ENCODE measurements at regions not wholly inside any gene's neighbourhood (a gene's known extent, or its start where the extent isn't known, plus 50 kb on each side); places are given as distances from the start of the nearest gene placed in this dataset.

DNA sequence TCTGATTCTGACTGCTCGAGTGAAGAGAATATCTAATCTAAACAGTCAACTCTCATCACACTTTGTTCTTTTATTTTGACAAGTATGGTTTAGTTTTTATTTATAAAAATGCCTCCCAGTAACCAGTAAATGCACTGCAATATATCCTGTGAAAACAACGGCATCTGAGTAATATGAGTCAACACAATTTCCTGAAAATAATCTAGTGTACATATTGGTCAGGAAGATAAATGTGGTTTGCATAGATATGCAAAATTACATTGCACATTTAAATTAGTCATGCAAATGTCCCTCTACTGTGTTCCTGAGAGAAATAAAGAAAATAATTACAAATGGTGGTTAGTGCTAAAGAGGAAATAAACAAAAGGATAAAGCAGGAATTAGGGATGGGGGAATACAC, 1190.7 kb upstream of the SEL1L start (continued):
- TF ChIP-seq, protein P1, sequence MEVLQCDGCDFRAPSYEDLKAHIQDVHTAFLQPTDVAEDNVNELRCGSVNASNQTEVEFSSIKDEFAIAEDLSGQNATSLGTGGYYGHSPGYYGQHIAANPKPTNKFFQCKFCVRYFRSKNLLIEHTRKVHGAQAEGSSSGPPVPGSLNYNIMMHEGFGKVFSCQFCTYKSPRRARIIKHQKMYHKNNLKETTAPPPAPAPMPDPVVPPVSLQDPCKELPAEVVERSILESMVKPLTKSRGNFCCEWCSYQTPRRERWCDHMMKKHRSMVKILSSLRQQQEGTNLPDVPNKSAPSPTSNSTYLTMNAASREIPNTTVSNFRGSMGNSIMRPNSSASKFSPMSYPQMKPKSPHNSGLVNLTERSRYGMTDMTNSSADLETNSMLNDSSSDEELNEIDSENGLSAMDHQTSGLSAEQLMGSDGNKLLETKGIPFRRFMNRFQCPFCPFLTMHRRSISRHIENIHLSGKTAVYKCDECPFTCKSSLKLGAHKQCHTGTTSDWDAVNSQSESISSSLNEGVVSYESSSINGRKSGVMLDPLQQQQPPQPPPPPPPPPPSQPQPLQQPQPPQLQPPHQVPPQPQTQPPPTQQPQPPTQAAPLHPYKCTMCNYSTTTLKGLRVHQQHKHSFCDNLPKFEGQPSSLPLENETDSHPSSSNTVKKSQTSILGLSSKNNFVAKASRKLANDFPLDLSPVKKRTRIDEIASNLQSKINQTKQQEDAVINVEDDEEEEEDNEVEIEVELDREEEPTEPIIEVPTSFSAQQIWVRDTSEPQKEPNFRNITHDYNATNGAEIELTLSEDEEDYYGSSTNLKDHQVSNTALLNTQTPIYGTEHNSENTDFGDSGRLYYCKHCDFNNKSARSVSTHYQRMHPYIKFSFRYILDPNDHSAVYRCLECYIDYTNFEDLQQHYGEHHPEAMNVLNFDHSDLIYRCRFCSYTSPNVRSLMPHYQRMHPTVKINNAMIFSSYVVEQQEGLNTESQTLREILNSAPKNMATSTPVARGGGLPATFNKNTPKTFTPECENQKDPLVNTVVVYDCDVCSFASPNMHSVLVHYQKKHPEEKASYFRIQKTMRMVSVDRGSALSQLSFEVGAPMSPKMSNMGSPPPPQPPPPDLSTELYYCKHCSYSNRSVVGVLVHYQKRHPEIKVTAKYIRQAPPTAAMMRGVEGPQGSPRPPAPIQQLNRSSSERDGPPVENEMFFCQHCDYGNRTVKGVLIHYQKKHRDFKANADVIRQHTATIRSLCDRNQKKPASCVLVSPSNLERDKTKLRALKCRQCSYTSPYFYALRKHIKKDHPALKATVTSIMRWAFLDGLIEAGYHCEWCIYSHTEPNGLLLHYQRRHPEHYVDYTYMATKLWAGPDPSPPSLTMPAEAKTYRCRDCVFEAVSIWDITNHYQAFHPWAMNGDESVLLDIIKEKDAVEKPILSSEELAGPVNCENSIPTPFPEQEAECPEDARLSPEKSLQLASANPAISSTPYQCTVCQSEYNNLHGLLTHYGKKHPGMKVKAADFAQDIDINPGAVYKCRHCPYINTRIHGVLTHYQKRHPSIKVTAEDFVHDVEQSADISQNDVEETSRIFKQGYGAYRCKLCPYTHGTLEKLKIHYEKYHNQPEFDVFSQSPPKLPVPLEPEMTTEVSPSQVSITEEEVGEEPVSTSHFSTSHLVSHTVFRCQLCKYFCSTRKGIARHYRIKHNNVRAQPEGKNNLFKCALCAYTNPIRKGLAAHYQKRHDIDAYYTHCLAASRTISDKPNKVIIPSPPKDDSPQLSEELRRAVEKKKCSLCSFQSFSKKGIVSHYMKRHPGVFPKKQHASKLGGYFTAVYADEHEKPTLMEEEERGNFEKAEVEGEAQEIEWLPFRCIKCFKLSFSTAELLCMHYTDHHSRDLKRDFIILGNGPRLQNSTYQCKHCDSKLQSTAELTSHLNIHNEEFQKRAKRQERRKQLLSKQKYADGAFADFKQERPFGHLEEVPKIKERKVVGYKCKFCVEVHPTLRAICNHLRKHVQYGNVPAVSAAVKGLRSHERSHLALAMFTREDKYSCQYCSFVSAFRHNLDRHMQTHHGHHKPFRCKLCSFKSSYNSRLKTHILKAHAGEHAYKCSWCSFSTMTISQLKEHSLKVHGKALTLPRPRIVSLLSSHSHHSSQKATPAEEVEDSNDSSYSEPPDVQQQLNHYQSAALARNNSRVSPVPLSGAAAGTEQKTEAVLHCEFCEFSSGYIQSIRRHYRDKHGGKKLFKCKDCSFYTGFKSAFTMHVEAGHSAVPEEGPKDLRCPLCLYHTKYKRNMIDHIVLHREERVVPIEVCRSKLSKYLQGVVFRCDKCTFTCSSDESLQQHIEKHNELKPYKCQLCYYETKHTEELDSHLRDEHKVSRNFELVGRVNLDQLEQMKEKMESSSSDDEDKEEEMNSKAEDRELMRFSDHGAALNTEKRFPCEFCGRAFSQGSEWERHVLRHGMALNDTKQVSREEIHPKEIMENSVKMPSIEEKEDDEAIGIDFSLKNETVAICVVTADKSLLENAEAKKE (CRISPR knock-in tag; IDR thresholded peaks at IDR 0.05), result no peak

DNA sequence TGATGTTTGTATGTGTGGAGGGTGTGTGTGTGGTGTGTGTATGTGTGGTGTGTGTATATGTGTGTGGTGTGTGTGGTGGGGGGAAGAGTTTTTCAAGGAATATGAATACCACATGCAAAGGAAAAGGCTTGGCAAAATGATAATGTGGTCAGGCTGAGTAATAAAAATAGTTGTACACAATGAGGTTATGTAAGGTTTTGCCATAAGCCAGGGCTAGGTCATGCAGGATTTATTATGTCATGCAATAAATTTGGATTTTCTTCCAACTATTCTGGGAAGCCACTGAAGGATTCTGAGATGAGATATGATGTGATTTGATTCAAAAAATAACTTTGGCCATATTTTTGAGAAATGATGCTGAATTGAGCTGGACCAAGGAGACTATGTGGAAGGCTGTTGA, 1191.6 kb upstream of the SEL1L start:
- no peak for DNase-seq (ENCODE audit: low spot score)
- peaks cover 2% of the 10 kb centered on the region for H3K27me3 Mint-ChIP-seq (ENCODE audit: insufficient read depth, low read depth, poor library complexity)
- no peak overlapping the region for H3K4me3 ChIP-seq

More for the DNA sequence above, 1191.6 kb upstream of the SEL1L start:
- no peak for ATAC-seq
- Mint-ChIP-seq H3K9me3 (peaks cover 34% of the 10 kb centered on the region; the same call in 2 of the 3 replicates), H3K27ac (no peak overlapping the region), H3K4me3 (no peak overlapping the region), H3K4me1 (no peaks in the 10 kb centered on the region), H3K36me3 (ENCODE audit: low read depth) (peaks cover 6% of the 10 kb centered on the region; the same call in 2 of the 3 replicates)
- Histone ChIP-seq H3K79me2 (replicated peaks; ENCODE audit: insufficient read depth) (no peaks in the 10 kb centered on the region), H4K20me1 (replicated peaks; ENCODE audit: insufficient read depth) (no peaks in the 10 kb centered on the region), H3K27ac (ENCODE audit: low read depth) (no peak overlapping the region), H3F3A (replicated peaks; ENCODE audit: low read depth) (no peaks in the 10 kb centered on the region), H3K27me3 (ENCODE audit: insufficient read depth) (no peaks in the 10 kb centered on the region), H3K4me2 (no peak overlapping the region), H3K9me2 (ENCODE audit: insufficient read depth) (no peaks in the 10 kb centered on the region), H3K36me3 (ENCODE audit: insufficient read depth) (no peaks in the 10 kb centered on the region), H2AFZ (no peak overlapping the region), H3K4me1 (ENCODE audit: insufficient read depth) (no peaks in the 10 kb centered on the region)
- TF ChIP-seq EZH2phosphoT487 (IDR thresholded peaks at IDR 0.05; ENCODE audit: unreplicated experiment) (no peak), REST (IDR thresholded peaks at IDR 0.05; ENCODE audit: unreplicated experiment) (no peak)
- TF ChIP-seq, protein P1 (CRISPR knock-in tag; IDR thresholded peaks at IDR 0.05), result no peak

All from GM23338 (cell line).